OCI-LY3 (cell line): ENCODE measurements at regions not wholly inside any gene's neighbourhood (a gene's known extent, or its start where the extent isn't known, plus 50 kb on each side); places are given as distances from the start of the nearest gene placed in this dataset.

ENCODE experiments used
- H2AFZ ChIP-seq: fragments of 200-600, 300-600 bp; shearing (Covaris generic); 2 replicates; pipeline ENCODE4 v1.6.0; 2014; ENCODE audit warnings: antibody characterized with exemption, low read depth, low read length
- H3K27ac ChIP-seq: fragments of 200-600, 300-600 bp; sonication (generic); 2 replicates; pipeline ENCODE4 v1.5.1; 2014; ENCODE audit warnings: mild to moderate bottlenecking, low read length, moderate library complexity, mixed read lengths
- H3K27me3 ChIP-seq: fragments of 200-600, 300-600 bp; sonication (generic); 2 replicates; pipeline ENCODE4 v1.6.1; 2014; ENCODE audit warnings: low read depth, low read length, mixed read lengths
- H3K36me3 ChIP-seq: fragments of 200-600, 300-600 bp; sonication (generic); replicated peaks from 2 replicates; pipeline ENCODE3; 2014; ENCODE audit warnings: low read depth, low read length, mixed read lengths
- H3K4me1 ChIP-seq: fragments of 300-600, 200-600 bp; sonication (generic); 2 replicates; pipeline ENCODE4 v1.6.1; 2014; ENCODE audit warnings: low read length, mixed read lengths
- H3K4me2 ChIP-seq: fragments of 200-600, 300-600 bp; sonication (generic); 2 replicates; pipeline ENCODE4 v1.6.1; 2014; ENCODE audit warnings: low read length, mixed read lengths
- H3K4me3 ChIP-seq: fragments of 300-600, 200-600 bp; sonication (generic); 2 replicates; pipeline ENCODE4 v1.5.1; 2014; ENCODE audit warnings: antibody characterized with exemption, mild to moderate bottlenecking, low read length, moderate library complexity
- H3K79me2 ChIP-seq: fragments of 300-600, 200-600 bp; shearing (Covaris generic); 2 replicates; pipeline ENCODE4 v1.6.1; 2014; ENCODE audit warnings: mild to moderate bottlenecking, low read length, mixed read lengths
- H3K9ac ChIP-seq: fragments of 300-600, 200-600 bp; shearing (Covaris generic); 2 replicates; pipeline ENCODE4 v1.6.0; 2014; ENCODE audit warnings: mild to moderate bottlenecking, low read length, moderate library complexity
- H3K9me3 ChIP-seq: fragments of 200-600, 300-600 bp; shearing (Covaris generic); 2 replicates; pipeline ENCODE4 v1.6.1; 2014; ENCODE audit warnings: low read length, mixed read lengths; ENCODE audit not compliant: insufficient read depth
- H4K20me1 ChIP-seq: fragments of 200-600, 300-600 bp; sonication (generic); 2 replicates; pipeline ENCODE4 v1.6.1; 2016; ENCODE audit warnings: low read length, mixed read lengths; ENCODE audit not compliant: insufficient read depth
- CTCF ChIP-seq: fragments of 200-600, 300-600 bp; sonication (generic); IDR thresholded peaks from 2 replicates; pipeline ENCODE4 v1.5.1; 2014; ENCODE audit warnings: antibody characterized with exemption, low read length, low read depth
- EZH2phosphoT487 ChIP-seq: fragments of 200-600 bp; shearing (Covaris generic); IDR thresholded peaks from 2 replicates; pipeline ENCODE4 v1.6.1; 2018; ENCODE audit warnings: antibody characterized with exemption, mixed run types, low read depth

- Histone ChIP-seq H3K27ac (no peak overlapping the region), H3K9me3 (no peaks in the 10 kb centered on the region), H3K9ac (no peak overlapping the region), H3K4me2 (no peak overlapping the region), H3K4me3 (no peak overlapping the region), H3K27me3 (no peaks in the 10 kb centered on the region), H2AFZ (no peak overlapping the region), H3K4me1 (no peaks in the 10 kb centered on the region), H4K20me1 (no peaks in the 10 kb centered on the region), H3K79me2 (no peaks in the 10 kb centered on the region), H3K36me3 (no peaks in the 10 kb centered on the region)
- TF ChIP-seq EZH2phosphoT487, result no peak
- no peak for TF ChIP-seq CTCF
Observed at GRCh38 chr14:27242874-27243273, 645.0 kb upstream of the NOVA1 start.

- Histone ChIP-seq H3K27ac (no peak overlapping the region), H3K4me2 (no peak overlapping the region)
Observed at GRCh38 chr14:27243365-27243764, 645.5 kb upstream of the NOVA1 start.

GRCh38 chr14:27245947-27246346 lies 648.1 kb upstream of the NOVA1 start:
- Histone ChIP-seq H3K36me3 (no peaks in the 10 kb centered on the region), H3K4me1 (no peaks in the 10 kb centered on the region), H3K4me2 (no peak overlapping the region), H3K9ac (no peak overlapping the region), H4K20me1 (no peaks in the 10 kb centered on the region), H3K27ac (no peak overlapping the region), H3K27me3 (no peaks in the 10 kb centered on the region), H3K9me3 (no peaks in the 10 kb centered on the region), H3K4me3 (no peak overlapping the region), H2AFZ (no peak overlapping the region), H3K79me2 (no peaks in the 10 kb centered on the region)
- TF ChIP-seq EZH2phosphoT487 (no peak), CTCF (no peak)

More at GRCh38 chr14:27243365-27243764, 645.5 kb upstream of the NOVA1 start:
- no peaks in the 10 kb centered on the region for H3K4me1 ChIP-seq
- H3K27me3 ChIP-seq, result no peaks in the 10 kb centered on the region
- TF ChIP-seq EZH2phosphoT487, result no peak
- TF ChIP-seq CTCF, result no peak
- H3K36me3 ChIP-seq, result no peaks in the 10 kb centered on the region
- H4K20me1 ChIP-seq, result no peaks in the 10 kb centered on the region
- H2AFZ ChIP-seq, result no peak overlapping the region
- no peak overlapping the region for H3K4me3 ChIP-seq
- H3K9me3 ChIP-seq, result no peaks in the 10 kb centered on the region
- no peak overlapping the region for H3K9ac ChIP-seq
- H3K79me2 ChIP-seq, result no peaks in the 10 kb centered on the region

GRCh38 chr14:27253966-27254365 lies 656.1 kb upstream of the NOVA1 start:
- no peaks in the 10 kb centered on the region for H3K27me3 ChIP-seq
- no peak overlapping the region for H3K4me3 ChIP-seq
- no peaks in the 10 kb centered on the region for H3K4me1 ChIP-seq
- no peaks in the 10 kb centered on the region for H4K20me1 ChIP-seq
- TF ChIP-seq EZH2phosphoT487, result no peak
- no peak for TF ChIP-seq CTCF
- H3K27ac ChIP-seq, result no peak overlapping the region
- no peaks in the 10 kb centered on the region for H3K9me3 ChIP-seq
- no peak overlapping the region for H2AFZ ChIP-seq
- no peaks in the 10 kb centered on the region for H3K36me3 ChIP-seq
- H3K79me2 ChIP-seq, result no peaks in the 10 kb centered on the region
- H3K9ac ChIP-seq, result no peak overlapping the region
- H3K4me2 ChIP-seq, result no peak overlapping the region
